MCF 10A (cell line): ENCODE measurements at regions not wholly inside any gene's neighbourhood (a gene's known extent, or its start where the extent isn't known, plus 50 kb on each side); places are given as distances from the start of the nearest gene placed in this dataset.

Source experiments
- BruUV-seq: library from RNA; stranded (reverse); fragments of 400-500 nt; replicated peaks from 2 replicates; lab custom pipeline; 2021; lab: Mats Ljungman, UMichigan
- CTCF ChIA-PET: fragments of 300-600 bp; sonication (Branson Sonifier 250); formaldehyde crosslinking; extraction: SDS; loops from one replicate; lab custom pipeline; 2021; ENCODE audit warnings: antibody characterized with exemption, inconsistent platforms; lab: Yijun Ruan, JAX
- POLR2A ChIA-PET: fragments of 300-600, 350-650 bp; sonication (Branson Sonifier 250); formaldehyde crosslinking; extraction: SDS; loops from one replicate; lab custom pipeline; 2020; ENCODE audit warnings: antibody characterized with exemption, inconsistent platforms; lab: Yijun Ruan, JAX
- DNase-seq: peaks from one replicate; pipeline ENCODE4 v3.0.0-alpha.2; 2018; ENCODE audit not compliant: unreplicated experiment
- H3K27ac Mint-ChIP-seq: one replicate; pipeline ENCODE4 v1.8.0; 2022; ENCODE audit warnings: mild to moderate bottlenecking, low read depth, mixed read lengths; ENCODE audit not compliant: unreplicated experiment
- H3K27me3 Mint-ChIP-seq: one replicate; pipeline ENCODE4 v1.8.0; 2022; ENCODE audit warnings: mixed read lengths; ENCODE audit not compliant: insufficient read depth, unreplicated experiment
- H3K36me3 Mint-ChIP-seq: one replicate; pipeline ENCODE4 v1.8.0; 2022; ENCODE audit warnings: mild to moderate bottlenecking, moderate library complexity, mixed read lengths; ENCODE audit not compliant: insufficient read depth, unreplicated experiment
- H3K4me1 Mint-ChIP-seq: one replicate; pipeline ENCODE4 v1.8.0; 2022; ENCODE audit warnings: mixed read lengths; ENCODE audit not compliant: insufficient read depth, unreplicated experiment
- H3K4me3 Mint-ChIP-seq: one replicate; pipeline ENCODE4 v1.8.0; 2022; ENCODE audit warnings: mild to moderate bottlenecking, moderate library complexity, mixed read lengths; ENCODE audit not compliant: unreplicated experiment
- H3K9me3 Mint-ChIP-seq: one replicate; pipeline ENCODE4 v1.8.0; 2022; ENCODE audit warnings: mixed read lengths; ENCODE audit not compliant: unreplicated experiment
- CTCF ChIP-seq: fragments of 200-600 bp; IDR thresholded peaks from one replicate; pipeline ENCODE4 v1.8.0; 2022; ENCODE audit warnings: antibody characterized with exemption, mild to moderate bottlenecking; ENCODE audit not compliant: unreplicated experiment
- intact Hi-C: fragments of 100-400 bp; cut with micrococcal nuclease; formaldehyde crosslinking; loops from 2 replicates; pipeline ENCODE4 v1.14.1; 2022

- H3K4me1 Mint-ChIP-seq: peaks cover 19% of the 10 kb centered on the region
- no peak for TF ChIP-seq CTCF
- H3K27ac Mint-ChIP-seq: no peak overlapping the region
- peak overlapping the region; percentile 11 for H3K4me3 Mint-ChIP-seq
- ChIA-PET CTCF (interaction anchor here (0.6 to 1.6 kb wide), 4 partner anchors 18 to 25 kb away, joined by 3 to 9 read pairs (median 4); no protein-coding TSS in a partner anchor), POLR2A (interaction anchor here (1.0 kb wide), 1 partner anchor 97 kb away, joined by 3 read pairs; no protein-coding TSS in a partner anchor)
- no peak for DNase-seq
- no peaks in the 10 kb centered on the region for H3K9me3 Mint-ChIP-seq
- H3K27me3 Mint-ChIP-seq: peaks cover 45% of the 10 kb centered on the region
- intact Hi-C loops: no loop called here
- no peaks in the 10 kb centered on the region for H3K36me3 Mint-ChIP-seq
- BruUV-seq: no TSS peak
Measured at GRCh38 chr9:1917396-1917935, 97.7 kb upstream of the SMARCA2 start.

- DNase-seq: no peak
- Mint-ChIP-seq H3K27ac (no peak overlapping the region), H3K36me3 (no peaks in the 10 kb centered on the region), H3K27me3 (peaks cover 45% of the 10 kb centered on the region), H3K9me3 (no peaks in the 10 kb centered on the region), H3K4me1 (peaks cover 19% of the 10 kb centered on the region), H3K4me3 (no peak overlapping the region)
- intact Hi-C loops: no loop called here
- ChIA-PET POLR2A (interaction anchor here (0.6 to 1.0 kb wide), 4 partner anchors 33 to 1777 kb away, joined by 3 read pairs; no protein-coding TSS in a partner anchor), CTCF (interaction anchor here (1.2 to 1.6 kb wide), 2 partner anchors 22 to 25 kb away, joined by 4 to 9 read pairs; no protein-coding TSS in a partner anchor)
- TF ChIP-seq CTCF: no peak
- no TSS peak for BruUV-seq
Measured at GRCh38 chr9:1918108-1918507, 97.0 kb upstream of the SMARCA2 start.

GRCh38 chr9:1918622-1919021, 96.5 kb upstream of the SMARCA2 start:
- no peak overlapping the region for H3K27ac Mint-ChIP-seq
- no peak for DNase-seq
- TF ChIP-seq CTCF: no peak

GRCh38 chr9:1919229-1919628, 95.9 kb upstream of the SMARCA2 start:
- no peak for TF ChIP-seq CTCF
- Mint-ChIP-seq H3K27ac (no peak overlapping the region), H3K36me3 (no peaks in the 10 kb centered on the region), H3K4me1 (peaks cover 19% of the 10 kb centered on the region), H3K9me3 (no peaks in the 10 kb centered on the region), H3K4me3 (no peak overlapping the region), H3K27me3 (peaks cover 45% of the 10 kb centered on the region)
- intact Hi-C loops: no loop called here
- ChIA-PET POLR2A (interaction anchor here (0.5 kb wide), 1 partner anchor 10 kb away, joined by 3 read pairs; no protein-coding TSS in a partner anchor), CTCF (interaction anchor here (0.6 to 1.6 kb wide), 3 partner anchors 24 to 191 kb away, joined by 3 to 4 read pairs (median 3); no protein-coding TSS in a partner anchor)
- no peak for DNase-seq
- BruUV-seq: no TSS peak

More at GRCh38 chr9:1918622-1919021, 96.5 kb upstream of the SMARCA2 start:
- CTCF ChIA-PET: interaction anchor here (0.6 to 1.6 kb wide), 5 partner anchors 21 to 192 kb away, joined by 3 to 9 read pairs (median 3); no protein-coding TSS in a partner anchor
- Mint-ChIP-seq H3K4me3 (no peak overlapping the region), H3K9me3 (no peaks in the 10 kb centered on the region), H3K36me3 (no peaks in the 10 kb centered on the region), H3K27me3 (peaks cover 45% of the 10 kb centered on the region), H3K4me1 (peaks cover 19% of the 10 kb centered on the region)
- intact Hi-C loops: no loop called here
- POLR2A ChIA-PET: interaction anchor here (0.5 to 0.7 kb wide), 4 partner anchors 10 to 1777 kb away, joined by 3 read pairs; no protein-coding TSS in a partner anchor
- BruUV-seq: no TSS peak
